HEK293 (cell line): ENCODE measurements at regions not wholly inside any gene's neighbourhood (a gene's known extent, or its start where the extent isn't known, plus 50 kb on each side); places are given as distances from the start of the nearest gene placed in this dataset.

Source experiments
- CTCF ChIP-seq: fragments of 450-650 bp; formaldehyde crosslinking; IDR thresholded peaks from 2 replicates; pipeline ENCODE4 v1.5.1; 2016; ENCODE audit warnings: missing biosample characterization, missing genetic modification characterization
- ZSCAN30 ChIP-seq: fragments of 450-650 bp; IDR thresholded peaks from 2 replicates; pipeline ENCODE4 v1.5.1; 2018; ENCODE audit warnings: missing biosample characterization, mild to moderate bottlenecking, missing genetic modification characterization, moderate library complexity

- TF ChIP-seq CTCF (tag by site-specific recombination) (no peak), ZSCAN30 (tag by site-specific recombination) (no peak)
These were observed 1072.1 kb upstream of the FANCL start for GRCh38 chr2:59312967-59313940.
